PC-9 (cell line): ENCODE measurements at regions not wholly inside any gene's neighbourhood (a gene's known extent, or its start where the extent isn't known, plus 50 kb on each side); places are given as distances from the start of the nearest gene placed in this dataset.

Experiments used
- BruUV-seq: library from RNA; stranded (reverse); fragments of 400-500 nt; replicated peaks from 2 replicates; lab custom pipeline; 2021; lab: Mats Ljungman, UMichigan
- CTCF ChIA-PET: fragments of 300-600 bp; sonication (Branson Sonifier 250); formaldehyde crosslinking; loops from one replicate; lab custom pipeline; 2022; ENCODE audit warnings: antibody characterized with exemption; lab: Charles Lee
- POLR2A ChIA-PET: fragments of 300-600 bp; sonication (Branson Sonifier 250); formaldehyde crosslinking; loops from one replicate; lab custom pipeline; 2022; ENCODE audit warnings: antibody characterized with exemption; ENCODE audit not compliant: unreplicated experiment; lab: Charles Lee
- DNase-seq, 2 experiments: peaks; one replicate each; pipeline versions ENCODE4 v3.0.0 to v3.0.0-alpha.2; 2015 to 2022; ENCODE audit warnings: mixed read lengths in 1 of 2
- H2AFZ ChIP-seq: fragments of 200-600 bp; sonication (generic); 2 replicates; pipeline ENCODE4 v1.8.1; 2017; ENCODE audit warnings: antibody characterized with exemption
- H3F3A ChIP-seq: fragments of 200-600 bp; sonication (generic); 2 replicates; pipeline ENCODE4 v1.8.1; 2017; ENCODE audit warnings: antibody characterized with exemption, mild to moderate bottlenecking, low read depth; ENCODE audit not compliant: insufficient read depth
- H3K27ac ChIP-seq: fragments of 200-600 bp; sonication (generic); 2 replicates; pipeline ENCODE4 v1.6.1; 2016; ENCODE audit warnings: mixed run types
- H3K27me3 ChIP-seq: fragments of 200-600 bp; sonication (generic); 2 replicates; pipeline ENCODE4 v1.6.1; 2016; ENCODE audit warnings: low read depth, mixed run types; ENCODE audit not compliant: insufficient read depth
- H3K36me3 ChIP-seq: fragments of 200-600 bp; sonication (generic); 2 replicates; pipeline ENCODE4 v1.6.1; 2016; ENCODE audit warnings: low read depth, mixed run types
- H3K4me1 ChIP-seq: fragments of 200-600 bp; sonication (generic); replicated peaks from 2 replicates; pipeline ENCODE4 v1.6.1; 2016; ENCODE audit warnings: mixed run types; ENCODE audit not compliant: insufficient read depth
- H3K4me2 ChIP-seq: fragments of 200-600 bp; sonication (generic); 2 replicates; pipeline ENCODE4 v1.6.1; 2017; ENCODE audit warnings: mixed run types
- H3K4me3 ChIP-seq: fragments of 200-600 bp; sonication (generic); 2 replicates; pipeline ENCODE4 v1.6.1; 2016; ENCODE audit warnings: mixed run types
- H3K79me2 ChIP-seq: fragments of 200-600 bp; sonication (generic); 2 replicates; pipeline ENCODE4 v1.6.1; 2017; ENCODE audit warnings: low read depth, mixed run types
- H3K9me2 ChIP-seq: fragments of 200-600 bp; sonication (generic); 2 replicates; pipeline ENCODE4 v1.8.1; 2017; ENCODE audit warnings: mild to moderate bottlenecking; ENCODE audit not compliant: insufficient read depth
- H3K9me3 ChIP-seq: fragments of 200-600 bp; sonication (generic); 2 replicates; pipeline ENCODE4 v1.8.1; 2016; ENCODE audit warnings: low read depth; ENCODE audit not compliant: insufficient read depth
- H4K20me1 ChIP-seq: fragments of 200-600 bp; sonication (generic); 2 replicates; pipeline ENCODE4 v1.8.1; 2017; ENCODE audit not compliant: insufficient read depth
- CTCF ChIP-seq: fragments of 200-600 bp; sonication (generic); conservative IDR thresholded peaks from 2 replicates; pipeline ENCODE4 v1.6.1; 2017; ENCODE audit warnings: mixed run types, antibody characterized with exemption, mild to moderate bottlenecking, moderate library complexity
- EZH2 ChIP-seq: fragments of 200-600 bp; sonication (generic); IDR thresholded peaks from 2 replicates; pipeline ENCODE4 v1.8.0; 2017; ENCODE audit warnings: antibody characterized with exemption, low read depth
- intact Hi-C: fragments of 100-400 bp; cut with micrococcal nuclease; formaldehyde crosslinking; loops from one replicate; pipeline ENCODE4 v1.10.0; 2022; ENCODE audit not compliant: unreplicated experiment

- no TSS peak for BruUV-seq
- no peaks in the 10 kb centered on the region for H3K27me3 ChIP-seq
- no peaks in the 10 kb centered on the region for H3K4me1 ChIP-seq
- no peak overlapping the region for H3K27ac ChIP-seq
- TF ChIP-seq CTCF (no peak), EZH2 (no peak)
- DNase-seq = no peak
- no peaks in the 10 kb centered on the region for H3F3A ChIP-seq
- H3K79me2 ChIP-seq = no peaks in the 10 kb centered on the region
- no peaks in the 10 kb centered on the region for H4K20me1 ChIP-seq
- no peak overlapping the region for H2AFZ ChIP-seq
- CTCF ChIA-PET = no interaction called here
- H3K9me3 ChIP-seq = no peaks in the 10 kb centered on the region
- H3K36me3 ChIP-seq = no peaks in the 10 kb centered on the region
- intact Hi-C loops = no loop called here
- no peak overlapping the region for H3K4me3 ChIP-seq
- no peak overlapping the region for H3K4me2 ChIP-seq
- POLR2A ChIA-PET = no interaction called here
- no peaks in the 10 kb centered on the region for H3K9me2 ChIP-seq
Observed at GRCh38 chr18:56021136-56021808, 433.3 kb upstream of the TCF4 start.

- Histone ChIP-seq H3K4me2 (no peak overlapping the region), H3K9me2 (no peaks in the 10 kb centered on the region), H3F3A (no peaks in the 10 kb centered on the region), H3K4me3 (no peak overlapping the region), H3K36me3 (no peaks in the 10 kb centered on the region), H3K9me3 (no peaks in the 10 kb centered on the region), H3K27ac (no peak overlapping the region), H4K20me1 (no peaks in the 10 kb centered on the region), H2AFZ (no peak overlapping the region), H3K4me1 (no peaks in the 10 kb centered on the region), H3K27me3 (no peaks in the 10 kb centered on the region), H3K79me2 (no peaks in the 10 kb centered on the region)
- POLR2A ChIA-PET = no interaction called here
- no peak for DNase-seq
- intact Hi-C loops = no loop called here
- BruUV-seq = no TSS peak
- no peak for TF ChIP-seq EZH2
- no peak for TF ChIP-seq CTCF
- CTCF ChIA-PET = no interaction called here
Observed at GRCh38 chr18:56019908-56020307, 431.9 kb upstream of the TCF4 start.

GRCh38 chr18:56019156-56019555 lies 431.2 kb upstream of the TCF4 start:
- BruUV-seq = no TSS peak
- H3K4me2 ChIP-seq = no peak overlapping the region
- DNase-seq = no peak
- no peaks in the 10 kb centered on the region for H3K9me2 ChIP-seq
- no peaks in the 10 kb centered on the region for H3K4me1 ChIP-seq
- H3K27ac ChIP-seq = no peak overlapping the region
- no peaks in the 10 kb centered on the region for H3K9me3 ChIP-seq
- H3F3A ChIP-seq = no peaks in the 10 kb centered on the region
- H3K79me2 ChIP-seq = no peaks in the 10 kb centered on the region
- no peak overlapping the region for H2AFZ ChIP-seq
- H3K27me3 ChIP-seq = no peaks in the 10 kb centered on the region
- intact Hi-C loops = no loop called here
- no peaks in the 10 kb centered on the region for H3K36me3 ChIP-seq
- H3K4me3 ChIP-seq = no peak overlapping the region
- TF ChIP-seq EZH2 (no peak), CTCF (no peak)
- ChIA-PET POLR2A (no interaction called here), CTCF (no interaction called here)
- no peaks in the 10 kb centered on the region for H4K20me1 ChIP-seq
